K562 (cell line): ENCODE measurements at regions not wholly inside any gene's neighbourhood (a gene's known extent, or its start where the extent isn't known, plus 50 kb on each side); places are given as distances from the start of the nearest gene placed in this dataset.
A peak's percentile ranks its signal among the peaks of the same experiment; 100 is the strongest.

ENCODE experiments used
- CBX3 ChIP-seq, 2 experiments: IDR thresholded peaks; 1 replicate in 1 of 2; 2 replicates in 1 of 2; pipeline ENCODE4 v1.6.1; 2012; ENCODE audit warnings: inconsistent platforms in 2 of 2, low read length in 2 of 2, borderline replicate concordance in 1 of 2, control low read depth in 1 of 2
- CEBPB ChIP-seq: fragments of 450-650 bp; IDR thresholded peaks from 2 replicates; pipeline ENCODE4 v1.6.1; 2016; ENCODE audit warnings: missing genetic modification characterization, missing compliant biosample characterization
- CEBPG ChIP-seq, 3 experiments: fragments of 200-800 bp in 1 of 3; sonication (Bioruptor generic) in 1 of 3; sonication (generic) in 1 of 3; formaldehyde crosslinking in 1 of 3; IDR thresholded peaks in 2 of 3; conservative IDR thresholded peaks in 1 of 3; 2 replicates each; pipeline versions ENCODE4 v1.6.1 to v1.8.0; 2016 to 2022; ENCODE audit warnings: missing compliant biosample characterization in 2 of 3, missing genetic modification characterization in 2 of 3, mild to moderate bottlenecking in 1 of 3, missing genetic modification reagents in 1 of 3
- CHD1 ChIP-seq: fragments of 200-600 bp; sonication (generic); IDR thresholded peaks from one replicate; pipeline ENCODE4 v1.6.1; 2012; ENCODE audit warnings: mild to moderate bottlenecking, moderate library complexity, low read length, inconsistent platforms
- HSF4 ChIP-seq: fragments of 250-450 bp; sonication (Bioruptor Pico); IDR thresholded peaks from 2 replicates; pipeline ENCODE4 v2.1.2; 2022; ENCODE audit warnings: mild to moderate bottlenecking, moderate library complexity, borderline replicate concordance
- KLF10 ChIP-seq: fragments of 250-450 bp; sonication (Bioruptor Pico); IDR thresholded peaks from 2 replicates; pipeline ENCODE4 v1.6.1; 2021; ENCODE audit warnings: matching md5 sums
- MAFF ChIP-seq: IDR thresholded peaks from 2 replicates; pipeline ENCODE4 v1.6.1; 2012; ENCODE audit warnings: low read length, improper control_type of control experiment
- MAFG ChIP-seq: fragments of 450-650 bp; conservative IDR thresholded peaks from 2 replicates; pipeline ENCODE4 v1.6.1; 2016; ENCODE audit warnings: missing genetic modification characterization, missing compliant biosample characterization
- MCM3 ChIP-seq: fragments of 450-650 bp; IDR thresholded peaks from 2 replicates; pipeline ENCODE4 v1.6.1; 2016
- MEF2D ChIP-seq: conservative IDR thresholded peaks from 2 replicates; pipeline ENCODE4 v1.6.1; 2016; ENCODE audit warnings: low read depth, missing genetic modification characterization, missing compliant biosample characterization
- SMAD4 ChIP-seq: fragments of 250-450 bp; sonication (Bioruptor Pico); conservative IDR thresholded peaks from 2 replicates; pipeline ENCODE4 v1.8.0; 2021; ENCODE audit warnings: inconsistent platforms, mild to moderate bottlenecking, moderate library complexity
- TEAD1 ChIP-seq, 2 experiments: fragments of 450-650 bp in 1 of 2; sonication (generic) in 1 of 2; formaldehyde crosslinking; IDR thresholded peaks; 2 replicates each; pipeline versions ENCODE4 v1.4.0 to v1.8.0; 2020 to 2022; ENCODE audit warnings: mild to moderate bottlenecking in 2 of 2, missing genetic modification reagents in 1 of 2
- ZNF263 ChIP-seq: sonication (generic); formaldehyde crosslinking; IDR thresholded peaks from 2 replicates; pipeline ENCODE4 v1.8.0; 2022; ENCODE audit warnings: mild to moderate bottlenecking, missing genetic modification reagents, borderline replicate concordance
- ZNF717 ChIP-seq: fragments of 250-450 bp; sonication (Bioruptor Pico); IDR thresholded peaks from 2 replicates; pipeline ENCODE4 v1.5.0; 2021
- TF ChIP-seq, protein P1 (sequence below), 2 experiments: IDR thresholded peaks; 2 replicates each; pipeline ENCODE4 v1.6.1; 2012; ENCODE audit warnings: improper control_type of control experiment in 2 of 2, low read depth in 2 of 2, low read length in 2 of 2, borderline replicate concordance in 1 of 2

- TF ChIP-seq MCM3 (no peak), CBX3 (IDR thresholded peaks at IDR 0.05; ENCODE audit: borderline replicate concordance in 1 of 2, low read length in 2 of 2) (no peak), HSF4 (CRISPR knock-in tag) (no peak), ZNF717 (CRISPR knock-in tag) (no peak), CHD1 (no peak), CEBPG (CRISPR knock-in tag; IDR thresholded peaks at IDR 0.05) (no peak), CEBPG (tag; conservative IDR thresholded peaks at IDR 0.05 in 1 of 2, IDR thresholded peaks at IDR 0.05 in 1 of 2) (no peak), MEF2D (no peak), MAFF (peak; percentile 8; the same call in 1 of the 2 replicates), KLF10 (CRISPR knock-in tag) (no peak), CEBPB (no peak), SMAD4 (CRISPR knock-in tag) (no peak), MAFG (tag) (peak; percentile 35; the same call in 1 of the 2 replicates), TEAD1 (CRISPR knock-in tag; IDR thresholded peaks at IDR 0.05) (no peak), ZNF263 (no peak)
- TF ChIP-seq, protein P1, sequence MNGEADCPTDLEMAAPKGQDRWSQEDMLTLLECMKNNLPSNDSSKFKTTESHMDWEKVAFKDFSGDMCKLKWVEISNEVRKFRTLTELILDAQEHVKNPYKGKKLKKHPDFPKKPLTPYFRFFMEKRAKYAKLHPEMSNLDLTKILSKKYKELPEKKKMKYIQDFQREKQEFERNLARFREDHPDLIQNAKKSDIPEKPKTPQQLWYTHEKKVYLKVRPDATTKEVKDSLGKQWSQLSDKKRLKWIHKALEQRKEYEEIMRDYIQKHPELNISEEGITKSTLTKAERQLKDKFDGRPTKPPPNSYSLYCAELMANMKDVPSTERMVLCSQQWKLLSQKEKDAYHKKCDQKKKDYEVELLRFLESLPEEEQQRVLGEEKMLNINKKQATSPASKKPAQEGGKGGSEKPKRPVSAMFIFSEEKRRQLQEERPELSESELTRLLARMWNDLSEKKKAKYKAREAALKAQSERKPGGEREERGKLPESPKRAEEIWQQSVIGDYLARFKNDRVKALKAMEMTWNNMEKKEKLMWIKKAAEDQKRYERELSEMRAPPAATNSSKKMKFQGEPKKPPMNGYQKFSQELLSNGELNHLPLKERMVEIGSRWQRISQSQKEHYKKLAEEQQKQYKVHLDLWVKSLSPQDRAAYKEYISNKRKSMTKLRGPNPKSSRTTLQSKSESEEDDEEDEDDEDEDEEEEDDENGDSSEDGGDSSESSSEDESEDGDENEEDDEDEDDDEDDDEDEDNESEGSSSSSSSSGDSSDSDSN (IDR thresholded peaks at IDR 0.05; ENCODE audit: borderline replicate concordance in 1 of 2, low read depth in 2 of 2, low read length in 2 of 2): no peak
Measured at GRCh38 chr17:71878998-71879397, 241.8 kb upstream of the SOX9 start (continued).
